Pancreas (tissue), 10 donors: ENCODE measurements at regions not wholly inside any gene's neighbourhood (a gene's known extent, or its start where the extent isn't known, plus 50 kb on each side); places are given as distances from the start of the nearest gene placed in this dataset.

Source experiments
- ATAC-seq, 4 donors: fragments of 200-7000 bp; cut with Tn5 transposase; one replicate each; pipeline versions ENCODE4 v1.8.0 to v1.9.1; 2020; ENCODE audit warnings: mild to moderate bottlenecking in 4 of 4, moderate library complexity in 4 of 4
- DNase-seq, 6 donors: peaks; one replicate each; pipeline ENCODE4 v3.0.0-alpha.2; 2020
- FAIRE-seq: peaks from 2 replicates; lab custom pipeline; 2012; peaks lifted over from hg19 to GRCh38; lab: Jason Lieb, UNC
- H3K27ac ChIP-seq, 4 donors: fragments of 200-600 bp; sonication (generic); 1 replicate in 3 of 4; 2 replicates in 1 of 4; pipeline versions ENCODE4 v1.5.0 to v1.8.0; 2020
- H3K27me3 ChIP-seq, 4 donors: fragments of 200-600 bp; one replicate each; pipeline ENCODE4 v1.8.0; 2021
- H3K36me3 ChIP-seq, 3 donors: fragments of 200-600 bp; sonication (generic) in 1 of 3; one replicate each; pipeline versions ENCODE4 v1.5.0 to v1.8.0; 2020 to 2021
- H3K4me1 ChIP-seq, 3 donors: fragments of 200-600 bp; one replicate each; pipeline ENCODE4 v1.8.0; 2021
- H3K4me3 ChIP-seq, 4 donors: fragments of 200-600 bp; sonication (generic) in 2 of 4; one replicate each; pipeline versions ENCODE4 v1.5.0 to v1.8.0; 2020 to 2021
- H3K9me3 ChIP-seq, 4 donors: fragments of 200-600 bp; one replicate each; pipeline ENCODE4 v1.8.0; 2021
- WGBS, 2 donors: extraction: QIAGEN DNeasy Blood & Tissue Kit; methylation state at CpG; one replicate each; pipeline ENCODE4 v1.1.7; 2013; 5-methylcytosine and 5-hydroxymethylcytosine counted together
- intact Hi-C, 3 donors: fragments of 100-400 bp; cut with DNase I; formaldehyde crosslinking; loops; one replicate each; pipeline versions ENCODE4 v1.11.1 to v1.14.2; 2022
- TF ChIP-seq, protein P1 (sequence below), 4 donors: fragments of 200-600 bp; sonication (generic) in 3 of 4; IDR thresholded peaks; one replicate each; pipeline versions ENCODE4 v1.5.0 to v1.8.0; 2021; ENCODE audit warnings: antibody characterized with exemption in 4 of 4
- donor health status: healthy with polysubstance abuse.
- donor health status: DM: no; HTN: no; CAD: no; lungs with moderate emphysema.
- donor health status: DM: no; HTN: no; CAD: no.
- donor health status: control.
- donor health status: control.
- donor health status: Bipolar disorder and iron deficiency.
- donor health status: DM: yes; HTN: yes; CAD: no.
- donor health status: DM: no; HTN: no; CAD: no.
- donor health status: DM: no; HTN: no; CAD: no.
- donor health status: DM: yes; HTN: yes; CAD: no.

- H3K4me3 ChIP-seq: no peak overlapping the region
- H3K4me1 ChIP-seq: no peaks in the 10 kb centered on the region
- whole genome bisulfite sequencing, 2 donors: 71 to 75% methylated on average over 3 of the region's 3 CpGs
- no peaks in the 10 kb centered on the region for H3K9me3 ChIP-seq
- ATAC-seq (no peak), DNase-seq (no peak), FAIRE-seq (no peak)
- no peaks in the 10 kb centered on the region for H3K27me3 ChIP-seq
- intact Hi-C loops: no loop called here
- H3K36me3 ChIP-seq: no peaks in the 10 kb centered on the region
- TF ChIP-seq, protein P1, sequence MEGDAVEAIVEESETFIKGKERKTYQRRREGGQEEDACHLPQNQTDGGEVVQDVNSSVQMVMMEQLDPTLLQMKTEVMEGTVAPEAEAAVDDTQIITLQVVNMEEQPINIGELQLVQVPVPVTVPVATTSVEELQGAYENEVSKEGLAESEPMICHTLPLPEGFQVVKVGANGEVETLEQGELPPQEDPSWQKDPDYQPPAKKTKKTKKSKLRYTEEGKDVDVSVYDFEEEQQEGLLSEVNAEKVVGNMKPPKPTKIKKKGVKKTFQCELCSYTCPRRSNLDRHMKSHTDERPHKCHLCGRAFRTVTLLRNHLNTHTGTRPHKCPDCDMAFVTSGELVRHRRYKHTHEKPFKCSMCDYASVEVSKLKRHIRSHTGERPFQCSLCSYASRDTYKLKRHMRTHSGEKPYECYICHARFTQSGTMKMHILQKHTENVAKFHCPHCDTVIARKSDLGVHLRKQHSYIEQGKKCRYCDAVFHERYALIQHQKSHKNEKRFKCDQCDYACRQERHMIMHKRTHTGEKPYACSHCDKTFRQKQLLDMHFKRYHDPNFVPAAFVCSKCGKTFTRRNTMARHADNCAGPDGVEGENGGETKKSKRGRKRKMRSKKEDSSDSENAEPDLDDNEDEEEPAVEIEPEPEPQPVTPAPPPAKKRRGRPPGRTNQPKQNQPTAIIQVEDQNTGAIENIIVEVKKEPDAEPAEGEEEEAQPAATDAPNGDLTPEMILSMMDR (IDR thresholded peaks at IDR 0.05): no peak
- H3K27ac ChIP-seq: no peak overlapping the region
Measured at GRCh38 chr2:163463411-163463810, 272.4 kb downstream of the FIGN start.

- Histone ChIP-seq H3K27me3 (no peaks in the 10 kb centered on the region), H3K27ac (no peak overlapping the region), H3K4me1 (no peaks in the 10 kb centered on the region), H3K4me3 (no peak overlapping the region), H3K36me3 (no peaks in the 10 kb centered on the region), H3K9me3 (no peaks in the 10 kb centered on the region)
- ATAC-seq (no peak), DNase-seq (no peak), FAIRE-seq (no peak)
- TF ChIP-seq, protein P1 (IDR thresholded peaks at IDR 0.05): no peak
- WGBS, 2 donors: 83 to 91% methylated on average over 5 of the region's 5 CpGs
- intact Hi-C loops: no loop called here
Measured at GRCh38 chr2:163462993-163463392, 272.8 kb downstream of the FIGN start.

- no peak for FAIRE-seq
- no peaks in the 10 kb centered on the region for H3K27me3 ChIP-seq
- TF ChIP-seq, protein P1 (IDR thresholded peaks at IDR 0.05): no peak
- H3K4me1 ChIP-seq: peaks cover 0 to 6% (median 4%) of the 10 kb centered on the region in 3 donors
- no peak overlapping the region for H3K27ac ChIP-seq
- ATAC-seq: no peak
- DNase-seq: no peak
- intact Hi-C loops: no loop called here
- H3K9me3 ChIP-seq: no peaks in the 10 kb centered on the region
- H3K36me3 ChIP-seq: no peaks in the 10 kb centered on the region
- H3K4me3 ChIP-seq: no peak overlapping the region
- 97 to 98% methylated on average over 9 of the region's 9 CpGs for WGBS, 2 donors
Measured at GRCh38 chr2:163459986-163460385, 275.8 kb downstream of the FIGN start.

DNA sequence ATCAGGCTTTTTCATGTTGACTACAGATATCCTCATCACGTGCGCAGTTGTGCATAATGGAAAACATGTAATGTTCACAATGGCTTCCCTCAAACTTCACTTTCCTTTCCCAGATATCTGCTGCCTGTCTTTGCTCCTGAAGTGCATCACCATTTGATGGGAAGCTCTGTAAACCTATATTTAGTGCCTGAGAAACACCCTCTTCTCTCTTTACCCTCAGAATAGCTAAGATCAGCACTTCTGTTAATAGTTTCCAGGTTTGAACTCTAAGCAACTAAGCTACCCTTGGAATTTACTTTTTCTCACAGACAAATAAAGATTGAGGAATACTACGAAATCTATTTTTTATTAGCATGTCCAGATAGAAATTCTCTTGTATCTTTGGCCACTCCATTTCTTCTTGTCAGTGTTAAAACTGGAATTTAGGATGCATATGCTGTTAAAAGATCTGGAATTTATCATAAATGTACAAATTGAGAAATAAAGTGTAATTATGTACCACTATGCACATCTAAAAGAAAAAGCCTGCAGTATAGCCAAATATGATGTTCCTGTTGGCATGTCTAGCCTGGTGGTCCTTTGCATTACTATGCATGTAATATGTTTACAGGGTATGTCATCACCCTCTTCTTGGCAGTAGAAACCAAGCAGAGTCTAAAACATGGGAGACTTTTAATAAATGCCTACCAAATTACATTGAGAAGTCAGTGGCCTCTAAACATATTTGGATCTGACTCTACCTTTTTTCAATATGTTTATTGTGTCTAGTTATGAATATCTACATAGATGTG is 278.7 kb downstream of the FIGN start:
- no peaks in the 10 kb centered on the region for H3K36me3 ChIP-seq
- H3K4me3 ChIP-seq: no peak overlapping the region
- FAIRE-seq (no peak), ATAC-seq (no peak), DNase-seq (no peak)
- H3K27ac ChIP-seq: no peak overlapping the region
- TF ChIP-seq, protein P1 (IDR thresholded peaks at IDR 0.05): no peak
- 75 to 82% methylated on average over 3 of the region's 3 CpGs for WGBS, 2 donors
- H3K4me1 ChIP-seq: peaks cover 0 to 6% (median 4%) of the 10 kb centered on the region in 3 donors
- intact Hi-C loops: no loop called here
- H3K9me3 ChIP-seq: no peaks in the 10 kb centered on the region
- no peaks in the 10 kb centered on the region for H3K27me3 ChIP-seq

- no peaks in the 10 kb centered on the region for H3K27me3 ChIP-seq
- no peaks in the 10 kb centered on the region for H3K9me3 ChIP-seq
- DNase-seq (no peak), FAIRE-seq (no peak), ATAC-seq (peak in 2 of 4 donors; percentile 37 to 68)
- H3K4me1 ChIP-seq: peaks cover 0 to 6% (median 4%) of the 10 kb centered on the region in 3 donors
- intact Hi-C loops: no loop called here
- H3K36me3 ChIP-seq: no peaks in the 10 kb centered on the region
- no peak overlapping the region for H3K4me3 ChIP-seq
- TF ChIP-seq, protein P1 (IDR thresholded peaks at IDR 0.05): no peak
- no peak overlapping the region for H3K27ac ChIP-seq
Measured at GRCh38 chr2:163455815-163456214, 280.0 kb downstream of the FIGN start.
